NB4 (cell line): ENCODE measurements at regions not wholly inside any gene's neighbourhood (a gene's known extent, or its start where the extent isn't known, plus 50 kb on each side); places are given as distances from the start of the nearest gene placed in this dataset.

Source experiments
- DNase-seq: peaks from one replicate; pipeline ENCODE4 v3.0.0; 2010; ENCODE audit warnings: low read depth
- H3K4me3 ChIP-seq: one replicate; pipeline ENCODE4 v1.5.1; 2011; ENCODE audit warnings: mild to moderate bottlenecking, low read depth, low read length, moderate library complexity
- MYC ChIP-seq: IDR thresholded peaks from 2 replicates; pipeline ENCODE4 v1.6.1; 2011; ENCODE audit warnings: low read depth, low read length
- POLR2A ChIP-seq: IDR thresholded peaks from 2 replicates; pipeline ENCODE4 v1.6.1; 2011; ENCODE audit warnings: mild to moderate bottlenecking; ENCODE audit not compliant: insufficient read length; ENCODE audit errors: extremely low read depth
- TF ChIP-seq, protein P1 (sequence below): IDR thresholded peaks from 2 replicates; pipeline ENCODE4 v1.6.1; 2011; ENCODE audit warnings: low read depth, low read length
- TF ChIP-seq, protein P2 (sequence below): IDR thresholded peaks from one replicate; pipeline ENCODE4 v1.5.1; 2012; ENCODE audit warnings: low read depth, low read length

DNA sequence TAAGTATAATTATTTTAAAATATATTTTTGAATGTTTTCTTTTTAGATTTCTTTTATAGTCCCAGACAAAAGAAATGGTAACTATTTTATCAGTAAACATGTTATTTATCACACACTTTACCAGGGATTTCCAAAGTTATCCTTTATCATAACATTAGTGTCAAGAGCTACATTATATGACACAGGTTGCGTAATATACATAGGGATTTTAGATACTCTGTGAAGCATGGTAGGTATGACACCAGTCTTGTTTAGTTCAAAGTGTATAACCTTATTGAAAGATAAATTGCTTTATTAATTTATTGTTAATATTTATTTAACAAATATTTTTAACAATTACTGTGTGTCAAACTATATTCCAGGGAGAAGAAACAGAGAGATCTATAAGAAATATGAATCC, 163.3 kb upstream of the PABPC4L start:
- TF ChIP-seq, protein P1, sequence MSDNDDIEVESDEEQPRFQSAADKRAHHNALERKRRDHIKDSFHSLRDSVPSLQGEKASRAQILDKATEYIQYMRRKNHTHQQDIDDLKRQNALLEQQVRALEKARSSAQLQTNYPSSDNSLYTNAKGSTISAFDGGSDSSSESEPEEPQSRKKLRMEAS = no peak
- no peak for TF ChIP-seq MYC
- no peak for TF ChIP-seq POLR2A
- TF ChIP-seq, protein P2, sequence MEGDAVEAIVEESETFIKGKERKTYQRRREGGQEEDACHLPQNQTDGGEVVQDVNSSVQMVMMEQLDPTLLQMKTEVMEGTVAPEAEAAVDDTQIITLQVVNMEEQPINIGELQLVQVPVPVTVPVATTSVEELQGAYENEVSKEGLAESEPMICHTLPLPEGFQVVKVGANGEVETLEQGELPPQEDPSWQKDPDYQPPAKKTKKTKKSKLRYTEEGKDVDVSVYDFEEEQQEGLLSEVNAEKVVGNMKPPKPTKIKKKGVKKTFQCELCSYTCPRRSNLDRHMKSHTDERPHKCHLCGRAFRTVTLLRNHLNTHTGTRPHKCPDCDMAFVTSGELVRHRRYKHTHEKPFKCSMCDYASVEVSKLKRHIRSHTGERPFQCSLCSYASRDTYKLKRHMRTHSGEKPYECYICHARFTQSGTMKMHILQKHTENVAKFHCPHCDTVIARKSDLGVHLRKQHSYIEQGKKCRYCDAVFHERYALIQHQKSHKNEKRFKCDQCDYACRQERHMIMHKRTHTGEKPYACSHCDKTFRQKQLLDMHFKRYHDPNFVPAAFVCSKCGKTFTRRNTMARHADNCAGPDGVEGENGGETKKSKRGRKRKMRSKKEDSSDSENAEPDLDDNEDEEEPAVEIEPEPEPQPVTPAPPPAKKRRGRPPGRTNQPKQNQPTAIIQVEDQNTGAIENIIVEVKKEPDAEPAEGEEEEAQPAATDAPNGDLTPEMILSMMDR = no peak
- no peak for DNase-seq
- H3K4me3 ChIP-seq = no peak overlapping the region

DNA sequence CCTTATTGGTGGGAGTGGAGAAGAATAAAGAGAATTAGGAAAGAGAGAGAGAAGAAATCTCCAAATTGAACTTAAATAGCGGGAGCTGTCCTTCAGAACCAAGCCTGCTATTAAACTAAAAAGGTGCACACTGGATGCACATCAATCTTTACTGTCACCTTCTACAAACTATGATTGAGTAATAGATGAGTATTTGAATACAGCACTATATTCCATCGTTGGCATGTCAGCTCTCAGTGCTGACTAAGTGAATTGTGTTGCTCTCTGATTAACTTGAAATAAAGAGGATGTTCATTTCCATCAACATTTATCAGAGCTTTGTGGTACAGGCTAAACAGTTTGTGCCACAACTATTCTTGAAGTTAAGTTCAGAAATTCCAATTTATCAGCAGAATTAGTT, 143.7 kb upstream of the PABPC4L start:
- TF ChIP-seq POLR2A = no peak
- TF ChIP-seq, protein P1 = no peak
- no peak for TF ChIP-seq MYC
- TF ChIP-seq, protein P2 = no peak
- H3K4me3 ChIP-seq = no peak overlapping the region
- DNase-seq = no peak

DNA sequence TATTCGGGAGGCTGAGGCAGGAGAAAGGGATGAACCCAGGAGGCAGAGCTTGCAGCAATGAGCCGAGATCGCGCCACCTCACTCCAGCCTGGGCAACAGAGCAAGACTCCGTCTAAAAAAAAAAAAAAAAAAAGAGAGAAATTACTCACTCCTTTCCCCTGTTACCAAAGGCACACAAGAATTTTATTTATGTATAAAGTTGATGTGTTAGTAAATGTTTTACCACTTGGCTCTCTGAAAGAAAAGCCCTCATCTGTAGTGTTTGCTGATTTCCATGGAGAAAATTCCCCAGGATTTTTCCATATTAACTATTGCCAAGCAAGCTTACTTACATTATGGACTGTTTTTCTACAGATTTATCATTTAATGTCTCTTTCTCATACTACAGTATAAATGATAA, 142.1 kb upstream of the PABPC4L start:
- TF ChIP-seq, protein P1 = no peak
- no peak for TF ChIP-seq POLR2A
- TF ChIP-seq MYC = no peak
- DNase-seq = no peak
- no peak overlapping the region for H3K4me3 ChIP-seq

DNA sequence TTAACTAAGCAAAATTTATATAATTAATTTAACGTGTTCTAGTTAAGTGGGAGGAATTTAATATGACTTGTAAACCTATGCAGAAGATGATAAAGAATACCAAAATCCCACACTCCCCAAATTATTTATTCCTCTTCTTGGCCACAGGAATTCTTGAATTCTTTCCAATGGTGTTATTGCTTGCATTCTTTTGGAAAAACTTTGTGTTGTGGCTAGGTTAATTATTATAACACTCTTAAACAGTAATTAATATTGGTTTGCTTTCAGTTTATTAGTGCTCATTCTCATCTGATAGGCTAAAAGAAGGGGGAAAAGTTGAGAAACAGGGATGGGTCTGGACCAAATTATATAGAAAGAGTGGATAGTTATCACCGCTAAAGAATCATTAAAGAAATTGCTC, 141.5 kb upstream of the PABPC4L start:
- no peak for TF ChIP-seq POLR2A
- H3K4me3 ChIP-seq = no peak overlapping the region

GRCh38 chr4:134337574-134337973, 136.0 kb upstream of the PABPC4L start:
- H3K4me3 ChIP-seq = no peak overlapping the region
- no peak for DNase-seq
- TF ChIP-seq, protein P2 = no peak
- TF ChIP-seq MYC (no peak), POLR2A (no peak)
- TF ChIP-seq, protein P1 = no peak

More for the DNA sequence above, 141.5 kb upstream of the PABPC4L start:
- DNase-seq = no peak

- DNase-seq = no peak
Observed at GRCh38 chr4:134328741-134329140, 127.2 kb upstream of the PABPC4L start.

More at GRCh38 chr4:134328741-134329140, 127.2 kb upstream of the PABPC4L start:
- H3K4me3 ChIP-seq = no peak overlapping the region
- TF ChIP-seq MYC (no peak), POLR2A (no peak)
- TF ChIP-seq, protein P1 = no peak
- TF ChIP-seq, protein P2 = no peak
